ENCODE measurements at regions not wholly inside any gene's neighbourhood (a gene's known extent, or its start where the extent isn't known, plus 50 kb on each side); places are given as distances from the start of the nearest gene placed in this dataset.

- H3K27ac Mint-ChIP-seq (ENCODE audit: unreplicated experiment): no peak overlapping the region
- H3K4me1 Mint-ChIP-seq (ENCODE audit: unreplicated experiment): no peaks in the 10 kb centered on the region
- peaks cover 5% of the 10 kb centered on the region for H3K36me3 Mint-ChIP-seq (ENCODE audit: low read depth, unreplicated experiment)
- H3K4me3 Mint-ChIP-seq (ENCODE audit: unreplicated experiment): no peak overlapping the region
- TF ChIP-seq, protein P1, sequence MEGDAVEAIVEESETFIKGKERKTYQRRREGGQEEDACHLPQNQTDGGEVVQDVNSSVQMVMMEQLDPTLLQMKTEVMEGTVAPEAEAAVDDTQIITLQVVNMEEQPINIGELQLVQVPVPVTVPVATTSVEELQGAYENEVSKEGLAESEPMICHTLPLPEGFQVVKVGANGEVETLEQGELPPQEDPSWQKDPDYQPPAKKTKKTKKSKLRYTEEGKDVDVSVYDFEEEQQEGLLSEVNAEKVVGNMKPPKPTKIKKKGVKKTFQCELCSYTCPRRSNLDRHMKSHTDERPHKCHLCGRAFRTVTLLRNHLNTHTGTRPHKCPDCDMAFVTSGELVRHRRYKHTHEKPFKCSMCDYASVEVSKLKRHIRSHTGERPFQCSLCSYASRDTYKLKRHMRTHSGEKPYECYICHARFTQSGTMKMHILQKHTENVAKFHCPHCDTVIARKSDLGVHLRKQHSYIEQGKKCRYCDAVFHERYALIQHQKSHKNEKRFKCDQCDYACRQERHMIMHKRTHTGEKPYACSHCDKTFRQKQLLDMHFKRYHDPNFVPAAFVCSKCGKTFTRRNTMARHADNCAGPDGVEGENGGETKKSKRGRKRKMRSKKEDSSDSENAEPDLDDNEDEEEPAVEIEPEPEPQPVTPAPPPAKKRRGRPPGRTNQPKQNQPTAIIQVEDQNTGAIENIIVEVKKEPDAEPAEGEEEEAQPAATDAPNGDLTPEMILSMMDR (IDR thresholded peaks at IDR 0.05; ENCODE audit: unreplicated experiment): no peak
- H3K9me3 Mint-ChIP-seq (ENCODE audit: unreplicated experiment): peaks cover 25% of the 10 kb centered on the region
- H3K27me3 Mint-ChIP-seq (ENCODE audit: unreplicated experiment): no peaks in the 10 kb centered on the region
- no peak for DNase-seq (ENCODE audit: low spot score)
Observed at GRCh38 chr7:68417659-68418058, 1180.6 kb upstream of the AUTS2 start.

GRCh38 chr7:68420342-68421192 lies 1177.7 kb upstream of the AUTS2 start:
- DNase-seq (ENCODE audit: low spot score): no peak
- Mint-ChIP-seq H3K9me3 (ENCODE audit: unreplicated experiment) (peaks cover 39% of the 10 kb centered on the region), H3K4me3 (ENCODE audit: unreplicated experiment) (no peak overlapping the region), H3K36me3 (ENCODE audit: low read depth, unreplicated experiment) (peaks cover 5% of the 10 kb centered on the region), H3K4me1 (ENCODE audit: unreplicated experiment) (no peaks in the 10 kb centered on the region), H3K27me3 (ENCODE audit: unreplicated experiment) (no peaks in the 10 kb centered on the region), H3K27ac (ENCODE audit: unreplicated experiment) (no peak overlapping the region)
- TF ChIP-seq, protein P1 (IDR thresholded peaks at IDR 0.05; ENCODE audit: unreplicated experiment): no peak

- Mint-ChIP-seq H3K27me3 (ENCODE audit: unreplicated experiment) (no peaks in the 10 kb centered on the region), H3K27ac (ENCODE audit: unreplicated experiment) (no peak overlapping the region), H3K4me1 (ENCODE audit: unreplicated experiment) (no peaks in the 10 kb centered on the region), H3K36me3 (ENCODE audit: low read depth, unreplicated experiment) (no peaks in the 10 kb centered on the region), H3K9me3 (ENCODE audit: unreplicated experiment) (peaks cover 38% of the 10 kb centered on the region), H3K4me3 (ENCODE audit: unreplicated experiment) (no peak overlapping the region)
- TF ChIP-seq, protein P1 (IDR thresholded peaks at IDR 0.05; ENCODE audit: unreplicated experiment): no peak
- DNase-seq (ENCODE audit: low spot score): no peak
Observed at GRCh38 chr7:68421712-68422111, 1176.6 kb upstream of the AUTS2 start.

DNA sequence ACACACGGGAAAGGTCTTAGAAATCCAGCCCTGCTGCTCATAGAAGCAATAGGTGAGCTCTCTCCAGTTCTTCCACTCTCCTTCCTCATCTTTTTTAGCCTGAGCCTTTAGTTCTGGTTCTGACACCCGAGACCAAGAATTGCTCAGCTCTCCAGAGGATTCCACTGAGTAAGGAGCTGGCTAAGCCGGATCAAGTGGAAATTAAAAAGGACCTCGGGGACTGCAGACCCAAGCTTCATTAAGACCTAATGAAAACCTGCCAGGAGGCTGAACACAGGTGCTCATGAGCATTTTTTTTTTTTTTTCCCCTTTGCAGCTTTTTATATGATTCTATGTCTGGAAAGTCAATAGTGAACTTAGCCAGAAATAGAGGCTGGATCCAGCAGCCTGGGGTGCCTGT lies 1176.0 kb upstream of the AUTS2 start:
- no peak overlapping the region for H3K4me3 Mint-ChIP-seq (ENCODE audit: unreplicated experiment)
- no peak for DNase-seq (ENCODE audit: low spot score)
- H3K27ac Mint-ChIP-seq (ENCODE audit: unreplicated experiment): no peak overlapping the region
- H3K9me3 Mint-ChIP-seq (ENCODE audit: unreplicated experiment): peaks cover 42% of the 10 kb centered on the region
- no peaks in the 10 kb centered on the region for H3K27me3 Mint-ChIP-seq (ENCODE audit: unreplicated experiment)
- TF ChIP-seq, protein P1 (IDR thresholded peaks at IDR 0.05; ENCODE audit: unreplicated experiment): no peak
- H3K36me3 Mint-ChIP-seq (ENCODE audit: low read depth, unreplicated experiment): peaks cover 3% of the 10 kb centered on the region
- no peaks in the 10 kb centered on the region for H3K4me1 Mint-ChIP-seq (ENCODE audit: unreplicated experiment)

DNA sequence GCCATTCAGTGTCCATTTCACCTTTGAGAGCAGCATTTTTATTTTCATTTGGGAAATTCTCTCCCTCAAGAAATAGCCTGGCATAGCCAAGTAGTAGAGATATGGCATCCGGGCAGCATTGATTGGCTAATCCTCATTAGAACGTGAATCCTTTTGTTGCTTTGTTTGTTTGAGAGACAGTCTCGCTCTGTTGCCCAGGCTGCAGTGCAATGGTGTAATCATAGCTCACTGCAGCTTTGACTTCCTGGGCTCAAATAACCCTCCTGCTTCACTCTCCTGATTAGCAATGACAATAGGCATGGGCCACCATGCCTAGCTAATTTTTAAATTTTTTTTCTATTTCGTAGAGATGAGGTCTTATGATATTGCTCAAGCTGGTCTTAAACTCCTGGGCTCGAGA lies 1174.9 kb upstream of the AUTS2 start:
- Mint-ChIP-seq H3K27me3 (ENCODE audit: unreplicated experiment) (no peaks in the 10 kb centered on the region), H3K4me1 (ENCODE audit: unreplicated experiment) (no peaks in the 10 kb centered on the region), H3K36me3 (ENCODE audit: low read depth, unreplicated experiment) (peaks cover 5% of the 10 kb centered on the region), H3K9me3 (ENCODE audit: unreplicated experiment) (peaks cover 47% of the 10 kb centered on the region), H3K27ac (ENCODE audit: unreplicated experiment) (no peak overlapping the region), H3K4me3 (ENCODE audit: unreplicated experiment) (no peak overlapping the region)
- TF ChIP-seq, protein P1 (IDR thresholded peaks at IDR 0.05; ENCODE audit: unreplicated experiment): no peak
- no peak for DNase-seq (ENCODE audit: low spot score)
